ENCODE measurements at regions not wholly inside any gene's neighbourhood (a gene's known extent, or its start where the extent isn't known, plus 50 kb on each side); places are given as distances from the start of the nearest gene placed in this dataset.

DNA sequence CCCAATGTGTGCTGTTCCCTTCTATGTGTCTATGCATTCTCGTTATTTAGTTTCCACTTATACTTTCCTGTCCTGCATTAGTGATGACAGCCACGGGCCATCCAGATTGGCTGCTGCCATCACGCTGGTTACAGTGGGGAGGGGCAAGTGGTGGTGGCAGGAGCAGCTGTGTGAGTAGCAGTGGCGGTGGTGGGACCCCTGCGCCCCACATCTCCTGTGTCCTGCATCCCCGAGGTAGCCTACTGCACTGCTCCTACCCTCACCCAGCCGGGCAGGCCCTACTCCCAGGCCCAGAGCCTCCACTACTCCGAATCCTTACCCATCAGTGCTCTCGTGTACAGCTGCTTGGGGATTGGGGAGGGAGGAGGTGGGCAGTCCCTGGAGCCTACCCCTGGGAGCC, 798.7 kb upstream of the AGA start:
- TF ChIP-seq, protein P1, sequence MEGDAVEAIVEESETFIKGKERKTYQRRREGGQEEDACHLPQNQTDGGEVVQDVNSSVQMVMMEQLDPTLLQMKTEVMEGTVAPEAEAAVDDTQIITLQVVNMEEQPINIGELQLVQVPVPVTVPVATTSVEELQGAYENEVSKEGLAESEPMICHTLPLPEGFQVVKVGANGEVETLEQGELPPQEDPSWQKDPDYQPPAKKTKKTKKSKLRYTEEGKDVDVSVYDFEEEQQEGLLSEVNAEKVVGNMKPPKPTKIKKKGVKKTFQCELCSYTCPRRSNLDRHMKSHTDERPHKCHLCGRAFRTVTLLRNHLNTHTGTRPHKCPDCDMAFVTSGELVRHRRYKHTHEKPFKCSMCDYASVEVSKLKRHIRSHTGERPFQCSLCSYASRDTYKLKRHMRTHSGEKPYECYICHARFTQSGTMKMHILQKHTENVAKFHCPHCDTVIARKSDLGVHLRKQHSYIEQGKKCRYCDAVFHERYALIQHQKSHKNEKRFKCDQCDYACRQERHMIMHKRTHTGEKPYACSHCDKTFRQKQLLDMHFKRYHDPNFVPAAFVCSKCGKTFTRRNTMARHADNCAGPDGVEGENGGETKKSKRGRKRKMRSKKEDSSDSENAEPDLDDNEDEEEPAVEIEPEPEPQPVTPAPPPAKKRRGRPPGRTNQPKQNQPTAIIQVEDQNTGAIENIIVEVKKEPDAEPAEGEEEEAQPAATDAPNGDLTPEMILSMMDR (conservative IDR thresholded peaks at IDR 0.05), result no peak
- no peak for TF ChIP-seq ZFX (IDR thresholded peaks at IDR 0.05)

All from C4-2B (cell line).